ENCODE measurements at regions not wholly inside any gene's neighbourhood (a gene's known extent, or its start where the extent isn't known, plus 50 kb on each side); places are given as distances from the start of the nearest gene placed in this dataset.

DNA sequence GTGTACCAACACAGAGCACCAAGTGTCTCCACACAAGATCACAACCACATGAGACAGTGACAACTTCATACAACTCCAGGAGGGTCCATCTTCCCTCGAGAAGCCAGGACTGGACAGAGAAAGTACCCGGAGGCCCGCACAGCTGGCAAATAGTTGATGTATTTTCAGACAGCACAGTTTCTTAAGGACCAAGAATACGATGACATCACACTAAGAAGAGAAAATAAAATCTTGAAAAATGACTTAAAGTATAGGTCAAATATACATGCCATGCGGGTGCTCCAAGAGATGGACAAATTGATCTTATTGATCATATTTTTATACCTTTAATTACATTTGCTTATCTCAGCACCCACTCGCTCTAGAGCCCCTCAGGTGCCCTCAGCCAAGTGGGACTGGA is 145.5 kb downstream of the RNASET2 start:
- no peak for TF ChIP-seq EZH2phosphoT487 (IDR thresholded peaks at IDR 0.05; ENCODE audit: insufficient read depth, low read depth)
- TF ChIP-seq EZH2 (IDR thresholded peaks at IDR 0.05; ENCODE audit: insufficient read depth, poor library complexity, severe bottlenecking), result no peak
